IMR-90 (cell line): ENCODE measurements at regions not wholly inside any gene's neighbourhood (a gene's known extent, or its start where the extent isn't known, plus 50 kb on each side); places are given as distances from the start of the nearest gene placed in this dataset.

Source experiments
- ATAC-seq: fragments of 200-7000 bp; cut with Tn5 transposase; 2 replicates; pipeline ENCODE4 v1.9.1; 2020; ENCODE audit warnings: low read depth, mild to moderate bottlenecking, moderate library complexity
- BruUV-seq: library from RNA; stranded (reverse); fragments of 400-500 nt; replicated peaks from 2 replicates; lab custom pipeline; 2021; lab: Mats Ljungman, UMichigan
- CTCF ChIA-PET: fragments of 300-600 bp; formaldehyde crosslinking; extraction: SDS; loops from one replicate; lab custom pipeline; 2021; ENCODE audit warnings: antibody characterized with exemption; lab: Yijun Ruan, JAX
- POLR2A ChIA-PET: fragments of 300-600 bp; sonication (Branson Sonifier 250); formaldehyde crosslinking; loops from one replicate; lab custom pipeline; 2022; ENCODE audit warnings: antibody characterized with exemption; ENCODE audit not compliant: unreplicated experiment; lab: Charles Lee
- DNase-seq: peaks from one replicate; pipeline ENCODE4 v3.0.0; 2013
- H2AFZ ChIP-seq: replicated peaks from 2 replicates; pipeline ENCODE3; 2013; ENCODE audit warnings: low read length, mild to moderate bottlenecking; ENCODE audit not compliant: poor library complexity
- H2AK5ac ChIP-seq: 2 replicates; pipeline ENCODE4 v1.6.1; 2013; ENCODE audit warnings: low read depth, low read length, inconsistent platforms
- H2AK9ac ChIP-seq: replicated peaks from 2 replicates; pipeline ENCODE3; 2013; ENCODE audit warnings: mild to moderate bottlenecking, low read depth, low read length, moderate library complexity; ENCODE audit not compliant: poor library complexity
- H2BK120ac ChIP-seq: 2 replicates; pipeline ENCODE4 v1.6.1; 2013; ENCODE audit warnings: low read depth, low read length, inconsistent platforms
- H2BK15ac ChIP-seq: 3 replicates; pipeline ENCODE4 v1.6.1; 2013; ENCODE audit warnings: low read depth, low read length, inconsistent platforms
- H2BK20ac ChIP-seq: 2 replicates; pipeline ENCODE4 v1.6.1; 2013; ENCODE audit warnings: low read depth, mild to moderate bottlenecking, inconsistent platforms, low read length, moderate library complexity
- H2BK5ac ChIP-seq: 2 replicates; pipeline ENCODE4 v1.6.1; 2013; ENCODE audit warnings: mild to moderate bottlenecking, low read depth, low read length, inconsistent platforms; ENCODE audit not compliant: poor library complexity, severe bottlenecking
- H3K14ac ChIP-seq: replicated peaks from 2 replicates; pipeline ENCODE4 v1.6.1; 2013; ENCODE audit warnings: low read depth, low read length, inconsistent platforms
- H3K18ac ChIP-seq: 2 replicates; pipeline ENCODE4 v1.6.1; 2013; ENCODE audit warnings: low read depth, low read length, control low read depth
- H3K23ac ChIP-seq: 2 replicates; pipeline ENCODE4 v1.6.1; 2013; ENCODE audit warnings: low read depth, low read length, inconsistent platforms
- H3K27ac ChIP-seq: 2 replicates; pipeline ENCODE4 v1.5.1; 2013; ENCODE audit warnings: mild to moderate bottlenecking, control low read depth, low read length; ENCODE audit not compliant: insufficient read depth
- H3K27me3 ChIP-seq: 2 replicates; pipeline ENCODE4 v1.6.1; 2013; ENCODE audit warnings: low read length; ENCODE audit not compliant: control insufficient read depth, insufficient read depth
- H3K36me3 ChIP-seq: 2 replicates; pipeline ENCODE4 v1.6.1; 2013; ENCODE audit warnings: low read length, mixed read lengths; ENCODE audit not compliant: control insufficient read depth, insufficient read depth
- H3K4ac ChIP-seq: 2 replicates; pipeline ENCODE4 v1.6.1; 2013; ENCODE audit warnings: low read depth, low read length, inconsistent platforms
- H3K4me1 ChIP-seq: 2 replicates; pipeline ENCODE4 v1.6.1; 2013; ENCODE audit warnings: low read length, mixed read lengths; ENCODE audit not compliant: control insufficient read depth, insufficient read depth
- H3K4me2 ChIP-seq: 2 replicates; pipeline ENCODE4 v1.6.1; 2013; ENCODE audit warnings: low read depth, mild to moderate bottlenecking, control low read depth, low read length, moderate library complexity
- H3K4me3 ChIP-seq: 2 replicates; pipeline ENCODE4 v1.5.1; 2013; ENCODE audit warnings: low read depth, mild to moderate bottlenecking, control low read depth, low read length, moderate library complexity; ENCODE audit not compliant: insufficient read depth
- H3K56ac ChIP-seq: 2 replicates; pipeline ENCODE4 v1.6.1; 2013; ENCODE audit warnings: low read length, inconsistent platforms; ENCODE audit not compliant: insufficient read depth; ENCODE audit errors: extremely low read depth
- H3K79me1 ChIP-seq, 2 experiments: 2 replicates each; pipeline ENCODE4 v1.6.1; 2013; ENCODE audit warnings: low read length in 2 of 2, inconsistent platforms in 1 of 2, low read depth in 1 of 2
- H3K9ac ChIP-seq: 2 replicates; pipeline ENCODE4 v1.6.1; 2013; ENCODE audit warnings: low read depth, low read length, control low read depth
- H3K9me1 ChIP-seq: 2 replicates; pipeline ENCODE4 v1.6.1; 2013; ENCODE audit warnings: low read length, inconsistent platforms; ENCODE audit not compliant: insufficient read depth
- H3K9me3 ChIP-seq: 2 replicates; pipeline ENCODE4 v1.6.1; 2013; ENCODE audit warnings: low read length; ENCODE audit not compliant: control insufficient read depth, insufficient read depth
- H4K20me1 ChIP-seq: 2 replicates; pipeline ENCODE4 v1.6.1; 2013; ENCODE audit warnings: low read length, inconsistent platforms; ENCODE audit not compliant: insufficient read depth
- H4K5ac ChIP-seq: 2 replicates; pipeline ENCODE4 v1.6.1; 2013; ENCODE audit warnings: mild to moderate bottlenecking, low read depth, low read length, control low read depth
- H4K8ac ChIP-seq, 2 experiments: 2 replicates each; pipeline ENCODE4 v1.6.1; 2013; ENCODE audit warnings: low read depth in 2 of 2, low read length in 2 of 2, control low read depth in 1 of 2, inconsistent platforms in 1 of 2
- H4K91ac ChIP-seq: 2 replicates; pipeline ENCODE4 v1.6.1; 2013; ENCODE audit warnings: low read depth, low read length, inconsistent platforms; ENCODE audit not compliant: insufficient read depth
- BHLHE40 ChIP-seq: fragments of 150-350 bp; IDR thresholded peaks from 2 replicates; pipeline ENCODE4 v1.6.1; 2016; ENCODE audit warnings: mild to moderate bottlenecking, low read depth, low read length
- ELK1 ChIP-seq: fragments of 150-350 bp; IDR thresholded peaks from 2 replicates; pipeline ENCODE4 v1.6.1; 2016; ENCODE audit warnings: low read depth, mild to moderate bottlenecking, low read length, moderate library complexity, borderline replicate concordance
- NFE2L2 ChIP-seq: fragments of 150-350 bp; IDR thresholded peaks from 2 replicates; pipeline ENCODE4 v1.6.1; 2016; ENCODE audit warnings: low read depth, mild to moderate bottlenecking, low read length
- POLR2A ChIP-seq: IDR thresholded peaks from 2 replicates; pipeline ENCODE4 v1.6.1; 2012; ENCODE audit warnings: mild to moderate bottlenecking, low read depth, low read length
- RFX5 ChIP-seq: IDR thresholded peaks from 2 replicates; pipeline ENCODE4 v1.8.0; 2012; ENCODE audit warnings: low read depth, mild to moderate bottlenecking, low read length, moderate library complexity
- SMC3 ChIP-seq: fragments of 150-350 bp; IDR thresholded peaks from 2 replicates; pipeline ENCODE4 v1.6.1; 2016; ENCODE audit warnings: low read depth, mild to moderate bottlenecking, antibody characterized with exemption, low read length, moderate library complexity
- WGBS, 2 experiments: methylation state at CpG; one replicate each; pipeline versions ENCODE4 v1.1.5 to v1.1.7; 2013; ENCODE audit warnings: missing lambda C conversion rate in 2 of 2; ENCODE audit not compliant: insufficient read length in 1 of 2; ENCODE audit errors: extremely low coverage in 2 of 2; 5-methylcytosine and 5-hydroxymethylcytosine counted together
- dilution Hi-C: fragments of 300-500 bp; cut with HindIII; formaldehyde crosslinking; loops from one replicate; pipeline ENCODE4 v1.14.3; 2018; ENCODE audit warnings: low sequenced_read_pairs; ENCODE audit not compliant: unreplicated experiment
- in situ Hi-C: fragments of 300-500 bp; cut with MboI; formaldehyde crosslinking; loops from 3 replicates; pipeline ENCODE4 v1.14.3; 2019; ENCODE audit warnings: low sequenced_read_pairs, inconsistent platforms, mixed read lengths
- intact Hi-C: fragments of 100-400 bp; cut with micrococcal nuclease; formaldehyde crosslinking; loops from 2 replicates; pipeline ENCODE4 v1.10.0; 2022
- TF ChIP-seq, protein P1 (sequence below): conservative IDR thresholded peaks from 2 replicates; pipeline ENCODE4 v1.5.1; 2012; ENCODE audit warnings: mild to moderate bottlenecking, low read depth, low read length, improper control_type of control experiment

DNA sequence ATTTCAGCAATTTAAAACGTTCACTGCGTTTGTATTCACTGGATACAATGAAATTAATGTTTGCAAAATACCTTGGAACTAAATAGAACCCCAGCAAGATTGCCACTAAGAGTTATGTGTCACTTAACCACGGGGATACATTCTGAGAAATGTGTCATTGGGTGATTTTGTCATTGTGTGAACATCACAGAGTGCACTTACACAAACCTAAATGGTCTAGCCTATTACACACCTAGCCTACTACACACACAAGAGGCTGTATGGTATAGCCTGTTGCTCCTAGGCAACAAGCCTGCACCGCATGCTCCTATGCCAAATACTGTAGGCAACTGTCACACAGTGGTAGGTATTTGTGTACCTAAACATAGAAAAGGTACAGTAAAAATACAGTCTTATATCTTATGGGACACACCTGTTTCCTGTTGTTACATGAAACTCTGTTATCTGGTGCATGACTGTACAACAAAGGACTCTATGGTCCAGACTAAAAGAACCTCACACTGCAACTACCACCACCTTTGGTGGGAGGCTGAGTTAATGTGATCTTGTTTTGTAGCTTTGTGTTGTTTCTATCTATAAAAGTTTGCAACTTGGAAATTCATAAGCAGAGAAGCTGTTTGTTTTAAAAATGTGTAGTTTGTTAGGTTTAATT is 92.2 kb upstream of the NTRK3 start:
- DNase-seq: no peak
- no peak overlapping the region for H2BK5ac ChIP-seq
- H3K27me3 ChIP-seq: no peaks in the 10 kb centered on the region
- no peak overlapping the region for H2AFZ ChIP-seq
- ChIA-PET POLR2A (no interaction called here), CTCF (no interaction called here)
- dilution Hi-C loops: no loop called here
- H3K36me3 ChIP-seq: no peaks in the 10 kb centered on the region
- no peak overlapping the region for H3K4me2 ChIP-seq
- H3K27ac ChIP-seq: no peak overlapping the region
- H2BK120ac ChIP-seq: no peak overlapping the region
- no peak overlapping the region for H3K4ac ChIP-seq
- H3K4me1 ChIP-seq: no peaks in the 10 kb centered on the region
- no peak overlapping the region for H4K8ac ChIP-seq
- TF ChIP-seq, protein P1, sequence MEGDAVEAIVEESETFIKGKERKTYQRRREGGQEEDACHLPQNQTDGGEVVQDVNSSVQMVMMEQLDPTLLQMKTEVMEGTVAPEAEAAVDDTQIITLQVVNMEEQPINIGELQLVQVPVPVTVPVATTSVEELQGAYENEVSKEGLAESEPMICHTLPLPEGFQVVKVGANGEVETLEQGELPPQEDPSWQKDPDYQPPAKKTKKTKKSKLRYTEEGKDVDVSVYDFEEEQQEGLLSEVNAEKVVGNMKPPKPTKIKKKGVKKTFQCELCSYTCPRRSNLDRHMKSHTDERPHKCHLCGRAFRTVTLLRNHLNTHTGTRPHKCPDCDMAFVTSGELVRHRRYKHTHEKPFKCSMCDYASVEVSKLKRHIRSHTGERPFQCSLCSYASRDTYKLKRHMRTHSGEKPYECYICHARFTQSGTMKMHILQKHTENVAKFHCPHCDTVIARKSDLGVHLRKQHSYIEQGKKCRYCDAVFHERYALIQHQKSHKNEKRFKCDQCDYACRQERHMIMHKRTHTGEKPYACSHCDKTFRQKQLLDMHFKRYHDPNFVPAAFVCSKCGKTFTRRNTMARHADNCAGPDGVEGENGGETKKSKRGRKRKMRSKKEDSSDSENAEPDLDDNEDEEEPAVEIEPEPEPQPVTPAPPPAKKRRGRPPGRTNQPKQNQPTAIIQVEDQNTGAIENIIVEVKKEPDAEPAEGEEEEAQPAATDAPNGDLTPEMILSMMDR: no peak
- no peak for TF ChIP-seq BHLHE40
- TF ChIP-seq POLR2A: no peak
- TF ChIP-seq NFE2L2: no peak
- no peak for TF ChIP-seq ELK1
- no peak for TF ChIP-seq RFX5
- TF ChIP-seq SMC3: no peak
- WGBS, 2 experiments: 100% methylated on average over 1 of the region's 4 CpGs; no CpG with 5 or more reads in 1 of the 2 experiments
- no peak overlapping the region for H3K14ac ChIP-seq
- H4K20me1 ChIP-seq: no peaks in the 10 kb centered on the region
- H3K79me1 ChIP-seq: no peaks in the 10 kb centered on the region
- H4K5ac ChIP-seq: no peak overlapping the region
- H3K23ac ChIP-seq: no peak overlapping the region
- H3K4me3 ChIP-seq: no peak overlapping the region
- H3K9ac ChIP-seq: no peak overlapping the region
- intact Hi-C loops: no loop called here
- no peak overlapping the region for H4K91ac ChIP-seq
- no peak overlapping the region for H2AK5ac ChIP-seq
- no TSS peak for BruUV-seq
- no peak for ATAC-seq
- H2BK20ac ChIP-seq: no peak overlapping the region
- H3K56ac ChIP-seq: no peak overlapping the region
- no peak overlapping the region for H2AK9ac ChIP-seq
- in situ Hi-C loops: no loop called here
- no peak overlapping the region for H2BK15ac ChIP-seq
- H3K9me1 ChIP-seq: no peaks in the 10 kb centered on the region
- no peak overlapping the region for H3K18ac ChIP-seq
- no peaks in the 10 kb centered on the region for H3K9me3 ChIP-seq
